ENCODE measurements at regions not wholly inside any gene's neighbourhood (a gene's known extent, or its start where the extent isn't known, plus 50 kb on each side); places are given as distances from the start of the nearest gene placed in this dataset.

DNA sequence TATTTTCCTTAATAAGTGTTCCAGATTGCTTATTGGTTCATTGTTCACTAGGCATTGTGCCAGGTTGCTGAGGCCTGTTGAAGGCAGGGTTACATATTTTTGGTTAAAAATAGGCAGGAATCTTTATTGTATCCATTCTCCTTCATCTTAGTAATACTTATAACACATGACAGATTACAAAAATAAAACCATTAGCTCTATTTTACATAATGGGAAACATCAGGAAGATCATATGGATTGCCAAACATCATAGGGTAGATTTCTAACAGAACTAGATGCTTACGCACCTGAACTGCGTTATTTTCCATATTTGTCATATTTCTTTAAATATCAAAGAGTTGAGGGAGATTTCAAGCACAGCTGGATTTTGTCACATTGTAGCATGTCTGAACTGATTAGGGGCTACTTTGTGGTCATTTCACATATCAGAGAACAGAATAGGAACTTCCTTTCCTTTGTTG lies 462.9 kb upstream of the SGO1 start:
- Histone ChIP-seq H3K36me3 (ENCODE audit: insufficient read depth) (no peaks in the 10 kb centered on the region), H3K4me3 (no peak overlapping the region), H2AFZ (no peak overlapping the region), H3K4me2 (no peak overlapping the region), H3K27ac (ENCODE audit: low read depth) (no peak overlapping the region), H3K4me1 (ENCODE audit: insufficient read depth) (no peaks in the 10 kb centered on the region; the same call in 1 of the 2 replicates), H4K20me1 (replicated peaks; ENCODE audit: insufficient read depth) (no peaks in the 10 kb centered on the region), H3F3A (replicated peaks; ENCODE audit: low read depth) (no peaks in the 10 kb centered on the region), H3K9me2 (ENCODE audit: insufficient read depth) (0 out of 2 replicates have a peak, but pooled peaks cover 3% of the 10 kb centered on the region), H3K27me3 (ENCODE audit: insufficient read depth) (no peaks in the 10 kb centered on the region), H3K79me2 (replicated peaks; ENCODE audit: insufficient read depth) (no peaks in the 10 kb centered on the region)
- Mint-ChIP-seq H3K36me3 (ENCODE audit: low read depth) (no peaks in the 10 kb centered on the region), H3K4me3 (no peak overlapping the region), H3K27me3 (ENCODE audit: insufficient read depth, low read depth, poor library complexity) (no peaks in the 10 kb centered on the region), H3K9me3 (no peaks in the 10 kb centered on the region), H3K4me1 (no peaks in the 10 kb centered on the region), H3K27ac (no peak overlapping the region)
- no peak for TF ChIP-seq POLR2AphosphoS5 (IDR thresholded peaks at IDR 0.05; ENCODE audit: low read depth)
- TF ChIP-seq, protein P1, sequence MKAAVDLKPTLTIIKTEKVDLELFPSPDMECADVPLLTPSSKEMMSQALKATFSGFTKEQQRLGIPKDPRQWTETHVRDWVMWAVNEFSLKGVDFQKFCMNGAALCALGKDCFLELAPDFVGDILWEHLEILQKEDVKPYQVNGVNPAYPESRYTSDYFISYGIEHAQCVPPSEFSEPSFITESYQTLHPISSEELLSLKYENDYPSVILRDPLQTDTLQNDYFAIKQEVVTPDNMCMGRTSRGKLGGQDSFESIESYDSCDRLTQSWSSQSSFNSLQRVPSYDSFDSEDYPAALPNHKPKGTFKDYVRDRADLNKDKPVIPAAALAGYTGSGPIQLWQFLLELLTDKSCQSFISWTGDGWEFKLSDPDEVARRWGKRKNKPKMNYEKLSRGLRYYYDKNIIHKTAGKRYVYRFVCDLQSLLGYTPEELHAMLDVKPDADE (IDR thresholded peaks at IDR 0.05), result no peak
- TF ChIP-seq, protein P2, sequence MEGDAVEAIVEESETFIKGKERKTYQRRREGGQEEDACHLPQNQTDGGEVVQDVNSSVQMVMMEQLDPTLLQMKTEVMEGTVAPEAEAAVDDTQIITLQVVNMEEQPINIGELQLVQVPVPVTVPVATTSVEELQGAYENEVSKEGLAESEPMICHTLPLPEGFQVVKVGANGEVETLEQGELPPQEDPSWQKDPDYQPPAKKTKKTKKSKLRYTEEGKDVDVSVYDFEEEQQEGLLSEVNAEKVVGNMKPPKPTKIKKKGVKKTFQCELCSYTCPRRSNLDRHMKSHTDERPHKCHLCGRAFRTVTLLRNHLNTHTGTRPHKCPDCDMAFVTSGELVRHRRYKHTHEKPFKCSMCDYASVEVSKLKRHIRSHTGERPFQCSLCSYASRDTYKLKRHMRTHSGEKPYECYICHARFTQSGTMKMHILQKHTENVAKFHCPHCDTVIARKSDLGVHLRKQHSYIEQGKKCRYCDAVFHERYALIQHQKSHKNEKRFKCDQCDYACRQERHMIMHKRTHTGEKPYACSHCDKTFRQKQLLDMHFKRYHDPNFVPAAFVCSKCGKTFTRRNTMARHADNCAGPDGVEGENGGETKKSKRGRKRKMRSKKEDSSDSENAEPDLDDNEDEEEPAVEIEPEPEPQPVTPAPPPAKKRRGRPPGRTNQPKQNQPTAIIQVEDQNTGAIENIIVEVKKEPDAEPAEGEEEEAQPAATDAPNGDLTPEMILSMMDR (conservative IDR thresholded peaks at IDR 0.05; ENCODE audit: low read depth in 2 of 2), result no peak
- TF ChIP-seq ZNF114 (CRISPR knock-in tag; IDR thresholded peaks at IDR 0.05), result no peak
- TF ChIP-seq, protein P3, sequence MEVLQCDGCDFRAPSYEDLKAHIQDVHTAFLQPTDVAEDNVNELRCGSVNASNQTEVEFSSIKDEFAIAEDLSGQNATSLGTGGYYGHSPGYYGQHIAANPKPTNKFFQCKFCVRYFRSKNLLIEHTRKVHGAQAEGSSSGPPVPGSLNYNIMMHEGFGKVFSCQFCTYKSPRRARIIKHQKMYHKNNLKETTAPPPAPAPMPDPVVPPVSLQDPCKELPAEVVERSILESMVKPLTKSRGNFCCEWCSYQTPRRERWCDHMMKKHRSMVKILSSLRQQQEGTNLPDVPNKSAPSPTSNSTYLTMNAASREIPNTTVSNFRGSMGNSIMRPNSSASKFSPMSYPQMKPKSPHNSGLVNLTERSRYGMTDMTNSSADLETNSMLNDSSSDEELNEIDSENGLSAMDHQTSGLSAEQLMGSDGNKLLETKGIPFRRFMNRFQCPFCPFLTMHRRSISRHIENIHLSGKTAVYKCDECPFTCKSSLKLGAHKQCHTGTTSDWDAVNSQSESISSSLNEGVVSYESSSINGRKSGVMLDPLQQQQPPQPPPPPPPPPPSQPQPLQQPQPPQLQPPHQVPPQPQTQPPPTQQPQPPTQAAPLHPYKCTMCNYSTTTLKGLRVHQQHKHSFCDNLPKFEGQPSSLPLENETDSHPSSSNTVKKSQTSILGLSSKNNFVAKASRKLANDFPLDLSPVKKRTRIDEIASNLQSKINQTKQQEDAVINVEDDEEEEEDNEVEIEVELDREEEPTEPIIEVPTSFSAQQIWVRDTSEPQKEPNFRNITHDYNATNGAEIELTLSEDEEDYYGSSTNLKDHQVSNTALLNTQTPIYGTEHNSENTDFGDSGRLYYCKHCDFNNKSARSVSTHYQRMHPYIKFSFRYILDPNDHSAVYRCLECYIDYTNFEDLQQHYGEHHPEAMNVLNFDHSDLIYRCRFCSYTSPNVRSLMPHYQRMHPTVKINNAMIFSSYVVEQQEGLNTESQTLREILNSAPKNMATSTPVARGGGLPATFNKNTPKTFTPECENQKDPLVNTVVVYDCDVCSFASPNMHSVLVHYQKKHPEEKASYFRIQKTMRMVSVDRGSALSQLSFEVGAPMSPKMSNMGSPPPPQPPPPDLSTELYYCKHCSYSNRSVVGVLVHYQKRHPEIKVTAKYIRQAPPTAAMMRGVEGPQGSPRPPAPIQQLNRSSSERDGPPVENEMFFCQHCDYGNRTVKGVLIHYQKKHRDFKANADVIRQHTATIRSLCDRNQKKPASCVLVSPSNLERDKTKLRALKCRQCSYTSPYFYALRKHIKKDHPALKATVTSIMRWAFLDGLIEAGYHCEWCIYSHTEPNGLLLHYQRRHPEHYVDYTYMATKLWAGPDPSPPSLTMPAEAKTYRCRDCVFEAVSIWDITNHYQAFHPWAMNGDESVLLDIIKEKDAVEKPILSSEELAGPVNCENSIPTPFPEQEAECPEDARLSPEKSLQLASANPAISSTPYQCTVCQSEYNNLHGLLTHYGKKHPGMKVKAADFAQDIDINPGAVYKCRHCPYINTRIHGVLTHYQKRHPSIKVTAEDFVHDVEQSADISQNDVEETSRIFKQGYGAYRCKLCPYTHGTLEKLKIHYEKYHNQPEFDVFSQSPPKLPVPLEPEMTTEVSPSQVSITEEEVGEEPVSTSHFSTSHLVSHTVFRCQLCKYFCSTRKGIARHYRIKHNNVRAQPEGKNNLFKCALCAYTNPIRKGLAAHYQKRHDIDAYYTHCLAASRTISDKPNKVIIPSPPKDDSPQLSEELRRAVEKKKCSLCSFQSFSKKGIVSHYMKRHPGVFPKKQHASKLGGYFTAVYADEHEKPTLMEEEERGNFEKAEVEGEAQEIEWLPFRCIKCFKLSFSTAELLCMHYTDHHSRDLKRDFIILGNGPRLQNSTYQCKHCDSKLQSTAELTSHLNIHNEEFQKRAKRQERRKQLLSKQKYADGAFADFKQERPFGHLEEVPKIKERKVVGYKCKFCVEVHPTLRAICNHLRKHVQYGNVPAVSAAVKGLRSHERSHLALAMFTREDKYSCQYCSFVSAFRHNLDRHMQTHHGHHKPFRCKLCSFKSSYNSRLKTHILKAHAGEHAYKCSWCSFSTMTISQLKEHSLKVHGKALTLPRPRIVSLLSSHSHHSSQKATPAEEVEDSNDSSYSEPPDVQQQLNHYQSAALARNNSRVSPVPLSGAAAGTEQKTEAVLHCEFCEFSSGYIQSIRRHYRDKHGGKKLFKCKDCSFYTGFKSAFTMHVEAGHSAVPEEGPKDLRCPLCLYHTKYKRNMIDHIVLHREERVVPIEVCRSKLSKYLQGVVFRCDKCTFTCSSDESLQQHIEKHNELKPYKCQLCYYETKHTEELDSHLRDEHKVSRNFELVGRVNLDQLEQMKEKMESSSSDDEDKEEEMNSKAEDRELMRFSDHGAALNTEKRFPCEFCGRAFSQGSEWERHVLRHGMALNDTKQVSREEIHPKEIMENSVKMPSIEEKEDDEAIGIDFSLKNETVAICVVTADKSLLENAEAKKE (CRISPR knock-in tag; IDR thresholded peaks at IDR 0.05), result no peak
- TF ChIP-seq JUNB (IDR thresholded peaks at IDR 0.05; ENCODE audit: unreplicated experiment), result no peak
- DNase-seq (ENCODE audit: low spot score) (no peak), ATAC-seq (no peak)
